ENCODE measurements at regions not wholly inside any gene's neighbourhood (a gene's known extent, or its start where the extent isn't known, plus 50 kb on each side); places are given as distances from the start of the nearest gene placed in this dataset.

GRCh38 chr16:13606804-13607203, 313.1 kb upstream of the ERCC4 start:
- no peak for TF ChIP-seq CTCF (IDR thresholded peaks at IDR 0.05)
- no peak for TF ChIP-seq POLR2A (IDR thresholded peaks at IDR 0.05)
